Liver (tissue), 7 donors: ENCODE measurements at regions not wholly inside any gene's neighbourhood (a gene's known extent, or its start where the extent isn't known, plus 50 kb on each side); places are given as distances from the start of the nearest gene placed in this dataset.
"Not testable (repeated sequence)": the region's sequence is repeated elsewhere in the genome, so short reads cannot be mapped to it uniquely, and the experiment has no call there.

ENCODE experiments used
- DNase-seq: peaks from one replicate; pipeline ENCODE4 v3.0.0-alpha.2; 2017; ENCODE audit warnings: low spot score
- H3K27ac ChIP-seq, 2 donors: one replicate each; pipeline ENCODE4 v1.7.0; 2013; ENCODE audit warnings: inconsistent platforms in 2 of 2, low read length in 2 of 2, control low read depth in 1 of 2, low read depth in 1 of 2, mild to moderate bottlenecking in 1 of 2
- H3K27me3 ChIP-seq, 4 donors: one replicate each; pipeline versions ENCODE4 v1.6.1 to v1.7.0; 2013; ENCODE audit warnings: low read length in 3 of 4, inconsistent platforms in 1 of 4, mild to moderate bottlenecking in 1 of 4, moderate library complexity in 1 of 4; ENCODE audit not compliant: control insufficient read depth in 4 of 4, insufficient read depth in 4 of 4
- H3K36me3 ChIP-seq, 4 donors: one replicate each; pipeline versions ENCODE4 v1.6.1 to v1.7.0; 2013; ENCODE audit warnings: low read length in 3 of 4, mild to moderate bottlenecking in 3 of 4, low read depth in 1 of 4, moderate library complexity in 1 of 4; ENCODE audit not compliant: control insufficient read depth in 4 of 4, insufficient read depth in 3 of 4
- H3K4me1 ChIP-seq, 4 donors: one replicate each; pipeline versions ENCODE4 v1.6.1 to v1.7.0; 2013; ENCODE audit warnings: low read length in 3 of 4, mild to moderate bottlenecking in 3 of 4, moderate library complexity in 1 of 4; ENCODE audit not compliant: control insufficient read depth in 4 of 4, insufficient read depth in 4 of 4
- H3K4me3 ChIP-seq, 3 donors: one replicate each; pipeline versions ENCODE4 v1.6.1 to v1.7.0; 2013; ENCODE audit warnings: low read length in 3 of 3, control low read depth in 1 of 3, low read depth in 1 of 3, mild to moderate bottlenecking in 1 of 3
- H3K9ac ChIP-seq, 2 donors: one replicate each; pipeline ENCODE4 v1.7.0; 2013; ENCODE audit warnings: low read length in 2 of 2, mild to moderate bottlenecking in 2 of 2, moderate library complexity in 2 of 2, control low read depth in 1 of 2, low read depth in 1 of 2
- H3K9me3 ChIP-seq, 4 donors: one replicate each; pipeline versions ENCODE4 v1.6.1 to v1.7.0; 2013; ENCODE audit warnings: low read length in 3 of 4; ENCODE audit not compliant: control insufficient read depth in 4 of 4
- ATF3 ChIP-seq: IDR thresholded peaks from 2 replicates; pipeline ENCODE4 v1.6.1; 2016; ENCODE audit warnings: antibody characterized with exemption
- EGR1 ChIP-seq, 2 donors: IDR thresholded peaks; 2 replicates each; pipeline ENCODE4 v1.6.1; 2016 to 2018; ENCODE audit warnings: antibody characterized with exemption in 2 of 2, low read depth in 2 of 2
- FOXA1 ChIP-seq: IDR thresholded peaks from 2 replicates; pipeline ENCODE4 v1.6.1; 2016; ENCODE audit warnings: antibody characterized with exemption
- FOXA2 ChIP-seq: IDR thresholded peaks from 2 replicates; pipeline ENCODE4 v1.6.1; 2016; ENCODE audit warnings: antibody characterized with exemption
- GABPA ChIP-seq, 2 donors: IDR thresholded peaks in 1 of 2; conservative IDR thresholded peaks in 1 of 2; 2 replicates each; pipeline ENCODE4 v1.6.1; 2016; ENCODE audit warnings: antibody characterized with exemption in 2 of 2, mild to moderate bottlenecking in 1 of 2, moderate library complexity in 1 of 2
- HNF4A ChIP-seq, 2 donors: conservative IDR thresholded peaks; 2 replicates each; pipeline ENCODE4 v1.6.1; 2016; ENCODE audit warnings: antibody characterized with exemption in 2 of 2, mild to moderate bottlenecking in 2 of 2
- JUND ChIP-seq, 2 donors: IDR thresholded peaks; 2 replicates each; pipeline ENCODE4 v1.6.1; 2016; ENCODE audit warnings: antibody characterized with exemption in 2 of 2
- MAX ChIP-seq: IDR thresholded peaks from 2 replicates; pipeline ENCODE4 v1.6.1; 2016; ENCODE audit warnings: antibody characterized with exemption
- NR2F2 ChIP-seq: IDR thresholded peaks from 2 replicates; pipeline ENCODE4 v1.6.1; 2016; ENCODE audit warnings: antibody characterized with exemption
- RAD21 ChIP-seq, 2 donors: IDR thresholded peaks; 2 replicates each; pipeline ENCODE4 v1.6.1; 2016; ENCODE audit warnings: antibody characterized with exemption in 2 of 2, mild to moderate bottlenecking in 2 of 2
- REST ChIP-seq: IDR thresholded peaks from 2 replicates; pipeline ENCODE4 v1.6.1; 2016; ENCODE audit warnings: antibody characterized with exemption, mild to moderate bottlenecking
- RXRA ChIP-seq, 2 donors: IDR thresholded peaks; 2 replicates each; pipeline ENCODE4 v1.6.1; 2017 to 2018; ENCODE audit warnings: antibody characterized with exemption in 2 of 2, mild to moderate bottlenecking in 1 of 2
- TAF1 ChIP-seq: conservative IDR thresholded peaks from 2 replicates; pipeline ENCODE4 v1.6.1; 2016; ENCODE audit warnings: antibody characterized with exemption, mild to moderate bottlenecking
- YY1 ChIP-seq: IDR thresholded peaks from 2 replicates; pipeline ENCODE4 v1.6.1; 2016; ENCODE audit warnings: antibody characterized with exemption, mild to moderate bottlenecking
- ZBTB33 ChIP-seq: IDR thresholded peaks from 2 replicates; pipeline ENCODE4 v1.6.1; 2016; ENCODE audit warnings: antibody characterized with exemption
- WGBS: extraction: QIAGEN DNeasy Blood & Tissue Kit; methylation state at CpG from one replicate; pipeline ENCODE4 v1.1.7; 2013; 5-methylcytosine and 5-hydroxymethylcytosine counted together
- donor health status: healthy.
- donor health status: healthy.
- donor health status: healthy.
- donor health status: healthy.

- H3K27ac ChIP-seq: no peak overlapping the region
- no peaks in the 10 kb centered on the region for H3K4me1 ChIP-seq
- H3K27me3 ChIP-seq: no peaks in the 10 kb centered on the region
- no peak overlapping the region for H3K9ac ChIP-seq
- no peak overlapping the region for H3K4me3 ChIP-seq
- TF ChIP-seq REST: no peak
- TF ChIP-seq RAD21 (IDR thresholded peaks at IDR 0.05): no peak
- TF ChIP-seq HNF4A (conservative IDR thresholded peaks at IDR 0.05): no peak
- TF ChIP-seq FOXA2: no peak
- no peak for TF ChIP-seq YY1
- TF ChIP-seq ATF3: no peak
- no peak for TF ChIP-seq TAF1
- TF ChIP-seq NR2F2: no peak
- TF ChIP-seq RXRA (IDR thresholded peaks at IDR 0.05): no peak
- TF ChIP-seq GABPA (IDR thresholded peaks at IDR 0.05 in 1 of 2, conservative IDR thresholded peaks at IDR 0.05 in 1 of 2): no peak
- TF ChIP-seq FOXA1: no peak
- no peaks in the 10 kb centered on the region for H3K36me3 ChIP-seq
- H3K9me3 ChIP-seq: no peaks in the 10 kb centered on the region
- DNase-seq: no peak
- WGBS: 91% methylated on average over 8 of the region's 8 CpGs
These were observed 2277.7 kb upstream of the AGA start for GRCh38 chr4:179719766-179720450.

- not testable (repeated sequence) for H3K27me3 ChIP-seq, H3K4me1 ChIP-seq, H3K36me3 ChIP-seq, H3K4me3 ChIP-seq, H3K9me3 ChIP-seq, H3K27ac ChIP-seq, DNase-seq, H3K9ac ChIP-seq
- WGBS: 84% methylated on average over 6 of the region's 6 CpGs
These were observed 2284.3 kb upstream of the AGA start for GRCh38 chr4:179726491-179726890.

GRCh38 chr4:179728305-179728704 is 2286.1 kb upstream of the AGA start:
- no peak overlapping the region for H3K4me3 ChIP-seq
- H3K27me3 ChIP-seq: no peaks in the 10 kb centered on the region
- H3K9me3 ChIP-seq: no peaks in the 10 kb centered on the region
- H3K4me1 ChIP-seq: no peaks in the 10 kb centered on the region
- H3K36me3 ChIP-seq: no peaks in the 10 kb centered on the region
- DNase-seq: no peak
- H3K27ac ChIP-seq: no peak overlapping the region
- WGBS: 83% methylated on average over 4 of the region's 4 CpGs
- TF ChIP-seq HNF4A (conservative IDR thresholded peaks at IDR 0.05) (no peak), REST (no peak), ATF3 (no peak), RXRA (IDR thresholded peaks at IDR 0.05) (no peak), MAX (no peak), EGR1 (IDR thresholded peaks at IDR 0.05; ENCODE audit: low read depth in 2 of 2) (no peak), JUND (IDR thresholded peaks at IDR 0.05) (no peak), ZBTB33 (no peak), NR2F2 (no peak), RAD21 (IDR thresholded peaks at IDR 0.05) (no peak), FOXA2 (no peak)
- H3K9ac ChIP-seq: no peak overlapping the region
